T-cell (primary cell): ENCODE measurements at regions not wholly inside any gene's neighbourhood (a gene's known extent, or its start where the extent isn't known, plus 50 kb on each side); places are given as distances from the start of the nearest gene placed in this dataset.

Experiments used
- ATAC-seq, 4 experiments: fragments of 200-7000 bp in 3 of 4; fragments of 150-1000 bp in 1 of 4; cut with Tn5 transposase; replicated peaks in 1 of 4; 1 replicate in 3 of 4; 2 replicates in 1 of 4; pipeline ENCODE4 v1.10.0; 2021; ENCODE audit warnings: moderate library complexity in 3 of 4, mild to moderate bottlenecking in 2 of 4, moderate number of reproducible peaks in 1 of 4
- CTCF ChIA-PET, 2 donors: fragments of 300-600 bp; sonication (Branson Sonifier 250); formaldehyde crosslinking; loops; one replicate each; lab custom pipeline; 2022; ENCODE audit warnings: antibody characterized with exemption in 2 of 2; lab: Charles Lee
- POLR2A ChIA-PET, 2 donors: fragments of 300-600 bp; sonication (Branson Sonifier 250); formaldehyde crosslinking; loops; one replicate each; lab custom pipeline; 2022; ENCODE audit warnings: antibody characterized with exemption in 2 of 2; lab: Charles Lee
- DNase-seq, 35 experiments: peaks; one replicate each; pipeline versions ENCODE4 v3.0.0 to v3.0.0-alpha.2; 2013 to 2023
- H3K27ac ChIP-seq: one replicate; pipeline ENCODE4 v1.5.1; 2013; ENCODE audit warnings: low read length
- H3K27me3 ChIP-seq, 2 experiments: replicated peaks in 1 of 2; 1 replicate in 1 of 2; 2 replicates in 1 of 2; pipeline versions ENCODE4 v1.6.1 to v1.7.0; 2013; ENCODE audit warnings: low read length in 1 of 2, mixed read lengths in 1 of 2; ENCODE audit not compliant: control insufficient read depth in 2 of 2, insufficient read depth in 2 of 2; ENCODE audit errors: extremely low read depth in 1 of 2
- H3K36me3 ChIP-seq, 2 donors: 1 replicate in 1 of 2; 2 replicates in 1 of 2; pipeline versions ENCODE4 v1.6.1 to v1.7.0; 2013; ENCODE audit warnings: low read length in 1 of 2; ENCODE audit not compliant: control insufficient read depth in 2 of 2, insufficient read depth in 1 of 2; ENCODE audit errors: extremely low read depth in 1 of 2
- H3K4me1 ChIP-seq, 2 experiments: 1 replicate in 1 of 2; 2 replicates in 1 of 2; pipeline versions ENCODE4 v1.6.1 to v1.7.0; 2013; ENCODE audit warnings: low read length in 2 of 2, mixed read lengths in 1 of 2; ENCODE audit not compliant: insufficient read depth in 2 of 2, control insufficient read depth in 1 of 2; ENCODE audit errors: extremely low read depth in 1 of 2
- H3K4me3 ChIP-seq, 2 donors: 1 replicate in 1 of 2; 2 replicates in 1 of 2; pipeline versions ENCODE4 v1.5.1 to v1.7.0; 2013; ENCODE audit warnings: mild to moderate bottlenecking in 2 of 2, low read length in 1 of 2, moderate library complexity in 1 of 2; ENCODE audit not compliant: control insufficient read depth in 1 of 2; ENCODE audit errors: extremely low read depth in 1 of 2
- H3K9me3 ChIP-seq: 2 replicates; pipeline ENCODE4 v1.7.0; 2013
- H3K27ac Mint-ChIP-seq, 2 donors: one replicate each; pipeline ENCODE4 v1.8.0; 2020 to 2021; ENCODE audit warnings: mild to moderate bottlenecking in 2 of 2, mixed read lengths in 2 of 2
- H3K27me3 Mint-ChIP-seq, 2 donors: one replicate each; pipeline ENCODE4 v1.8.0; 2021 to 2022; ENCODE audit warnings: mixed read lengths in 2 of 2
- H3K36me3 Mint-ChIP-seq: one replicate; pipeline ENCODE4 v1.8.0; 2021; ENCODE audit warnings: mixed read lengths
- H3K4me1 Mint-ChIP-seq, 3 donors: one replicate each; pipeline ENCODE4 v1.8.0; 2020 to 2022; ENCODE audit warnings: mixed read lengths in 3 of 3, mild to moderate bottlenecking in 1 of 3
- H3K4me3 Mint-ChIP-seq, 3 donors: one replicate each; pipeline ENCODE4 v1.8.0; 2020 to 2022; ENCODE audit warnings: mild to moderate bottlenecking in 3 of 3, mixed read lengths in 3 of 3, moderate library complexity in 3 of 3
- H3K9me3 Mint-ChIP-seq, 3 donors: one replicate each; pipeline ENCODE4 v1.8.0; 2020 to 2022; ENCODE audit warnings: mixed read lengths in 3 of 3
- WGBS: methylation state at CpG from one replicate; pipeline ENCODE4 v1.1.5; 2013; ENCODE audit warnings: missing lambda C conversion rate; ENCODE audit not compliant: insufficient coverage; 5-methylcytosine and 5-hydroxymethylcytosine counted together

GRCh38 chr13:47809411-47809810 lies 191.7 kb downstream of the SUCLA2 start:
- no peak overlapping the region for H3K27ac ChIP-seq
- Mint-ChIP-seq H3K4me3 (no peak overlapping the region), H3K36me3 (no peaks in the 10 kb centered on the region), H3K9me3 (no peaks in the 10 kb centered on the region), H3K27me3 (no peaks in the 10 kb centered on the region), H3K4me1 (no peaks in the 10 kb centered on the region), H3K27ac (no peak overlapping the region)
- H3K36me3 ChIP-seq = no peaks in the 10 kb centered on the region
- ChIA-PET CTCF (no interaction called here), POLR2A (no interaction called here)
- no peaks in the 10 kb centered on the region for H3K4me1 ChIP-seq
- no peaks in the 10 kb centered on the region for H3K9me3 ChIP-seq
- no peaks in the 10 kb centered on the region for H3K27me3 ChIP-seq
- H3K4me3 ChIP-seq = no peak overlapping the region
- ATAC-seq (no peak), DNase-seq (no peak)
- WGBS = no CpG with 5 or more reads among the region's 1 CpG

- Histone ChIP-seq H3K27me3 (no peaks in the 10 kb centered on the region), H3K27ac (no peak overlapping the region), H3K4me1 (no peaks in the 10 kb centered on the region), H3K9me3 (no peaks in the 10 kb centered on the region), H3K4me3 (no peak overlapping the region), H3K36me3 (no peaks in the 10 kb centered on the region)
- no peak overlapping the region for H3K4me3 Mint-ChIP-seq
- H3K27me3 Mint-ChIP-seq = peaks cover 0 to 2% of the 10 kb centered on the region in 2 donors
- ChIA-PET CTCF (interaction anchor here in 1 of 2 donors (0.5 kb wide), 1 partner anchor 836 kb away, joined by 5 read pairs; no protein-coding TSS in a partner anchor), POLR2A (no interaction called here)
- no peaks in the 10 kb centered on the region for H3K9me3 Mint-ChIP-seq
- no CpG with 5 or more reads among the region's 2 CpGs for WGBS
- no peaks in the 10 kb centered on the region for H3K4me1 Mint-ChIP-seq
- no peak for ATAC-seq
- H3K27ac Mint-ChIP-seq = no peak overlapping the region
- no peaks in the 10 kb centered on the region for H3K36me3 Mint-ChIP-seq
- DNase-seq = no peak
Observed at GRCh38 chr13:47803131-47803530, 197.9 kb downstream of the SUCLA2 start.

- H3K9me3 Mint-ChIP-seq = no peaks in the 10 kb centered on the region
- no CpG with 5 or more reads among the region's 3 CpGs for WGBS
- Histone ChIP-seq H3K36me3 (no peaks in the 10 kb centered on the region), H3K27ac (no peak overlapping the region), H3K4me1 (no peaks in the 10 kb centered on the region), H3K4me3 (no peak overlapping the region), H3K27me3 (no peaks in the 10 kb centered on the region), H3K9me3 (no peaks in the 10 kb centered on the region)
- ChIA-PET CTCF (no interaction called here), POLR2A (no interaction called here)
- H3K27me3 Mint-ChIP-seq = peaks cover 0 to 2% of the 10 kb centered on the region in 2 donors
- ATAC-seq (no peak), DNase-seq (no peak)
- H3K27ac Mint-ChIP-seq = no peak overlapping the region
- no peaks in the 10 kb centered on the region for H3K4me1 Mint-ChIP-seq
- H3K36me3 Mint-ChIP-seq = no peaks in the 10 kb centered on the region
- H3K4me3 Mint-ChIP-seq = no peak overlapping the region
Observed at GRCh38 chr13:47801555-47801954, 199.5 kb downstream of the SUCLA2 start.

GRCh38 chr13:47800593-47800992 lies 200.5 kb downstream of the SUCLA2 start:
- H3K4me3 ChIP-seq = no peak overlapping the region
- H3K9me3 Mint-ChIP-seq = no peaks in the 10 kb centered on the region
- no peak overlapping the region for H3K27ac Mint-ChIP-seq
- peaks cover 0 to 2% of the 10 kb centered on the region in 2 donors for H3K27me3 Mint-ChIP-seq
- no peaks in the 10 kb centered on the region for H3K9me3 ChIP-seq
- no peak for DNase-seq
- H3K27me3 ChIP-seq = no peaks in the 10 kb centered on the region
- WGBS = no CpG with 5 or more reads among the region's 2 CpGs
- H3K4me3 Mint-ChIP-seq = no peak overlapping the region
- ChIA-PET CTCF (no interaction called here), POLR2A (no interaction called here)
- ATAC-seq = no peak
- H3K36me3 Mint-ChIP-seq = no peaks in the 10 kb centered on the region
- no peak overlapping the region for H3K27ac ChIP-seq
- no peaks in the 10 kb centered on the region for H3K4me1 ChIP-seq
- no peaks in the 10 kb centered on the region for H3K4me1 Mint-ChIP-seq
- H3K36me3 ChIP-seq = no peaks in the 10 kb centered on the region

GRCh38 chr13:47798906-47799305 lies 202.2 kb downstream of the SUCLA2 start:
- H3K27me3 Mint-ChIP-seq = peaks cover 0 to 6% of the 10 kb centered on the region in 2 donors
- CTCF ChIA-PET = no interaction called here

GRCh38 chr13:47798194-47798593 lies 202.9 kb downstream of the SUCLA2 start:
- no peaks in the 10 kb centered on the region for H3K4me1 ChIP-seq
- no peaks in the 10 kb centered on the region for H3K36me3 ChIP-seq
- Mint-ChIP-seq H3K27ac (no peak overlapping the region), H3K4me1 (no peaks in the 10 kb centered on the region), H3K27me3 (peaks cover 0 to 6% of the 10 kb centered on the region in 2 donors), H3K36me3 (no peaks in the 10 kb centered on the region), H3K9me3 (no peaks in the 10 kb centered on the region), H3K4me3 (no peak overlapping the region)
- POLR2A ChIA-PET = no interaction called here
- H3K27ac ChIP-seq = no peak overlapping the region
- H3K9me3 ChIP-seq = no peaks in the 10 kb centered on the region
- CTCF ChIA-PET = interaction anchor here in 1 of 2 donors (0.5 kb wide), 1 partner anchor 800 kb away, joined by 3 read pairs; no protein-coding TSS in a partner anchor
- no peak overlapping the region for H3K4me3 ChIP-seq
- H3K27me3 ChIP-seq = no peaks in the 10 kb centered on the region
- ATAC-seq = no peak
- 64% methylated on average over 6 of the region's 6 CpGs for WGBS
- DNase-seq = no peak

More at GRCh38 chr13:47798906-47799305, 202.2 kb downstream of the SUCLA2 start:
- DNase-seq (no peak), ATAC-seq (no peak)
- no peak overlapping the region for H3K4me3 Mint-ChIP-seq
- H3K27ac ChIP-seq = no peak overlapping the region
- POLR2A ChIA-PET = no interaction called here
- H3K9me3 Mint-ChIP-seq = no peaks in the 10 kb centered on the region
- no peaks in the 10 kb centered on the region for H3K4me1 Mint-ChIP-seq
- no peaks in the 10 kb centered on the region for H3K4me1 ChIP-seq
- no peaks in the 10 kb centered on the region for H3K9me3 ChIP-seq
- no peak overlapping the region for H3K27ac Mint-ChIP-seq
- no peaks in the 10 kb centered on the region for H3K27me3 ChIP-seq
- H3K36me3 ChIP-seq = no peaks in the 10 kb centered on the region
- no peaks in the 10 kb centered on the region for H3K36me3 Mint-ChIP-seq
- no peak overlapping the region for H3K4me3 ChIP-seq

- peaks cover 0 to 7% of the 10 kb centered on the region in 2 donors for H3K27me3 Mint-ChIP-seq
- peaks cover 4 to 5% (median 5%) of the 10 kb centered on the region in 3 donors for H3K9me3 Mint-ChIP-seq
- DNase-seq (no peak), ATAC-seq (no peak)
- no peaks in the 10 kb centered on the region for H3K4me1 ChIP-seq
- H3K4me3 ChIP-seq = no peak overlapping the region
- H3K9me3 ChIP-seq = no peaks in the 10 kb centered on the region
- H3K4me3 Mint-ChIP-seq = no peak overlapping the region
- H3K36me3 Mint-ChIP-seq = no peaks in the 10 kb centered on the region
- ChIA-PET POLR2A (no interaction called here), CTCF (no interaction called here)
- no peaks in the 10 kb centered on the region for H3K4me1 Mint-ChIP-seq
- no peak overlapping the region for H3K27ac ChIP-seq
- no peak overlapping the region for H3K27ac Mint-ChIP-seq
- H3K27me3 ChIP-seq = no peaks in the 10 kb centered on the region
- H3K36me3 ChIP-seq = no peaks in the 10 kb centered on the region
- WGBS = 95% methylated on average over 9 of the region's 10 CpGs
Observed at GRCh38 chr13:47796816-47797215, 204.3 kb downstream of the SUCLA2 start.
